ENCODE measurements at regions not wholly inside any gene's neighbourhood (a gene's known extent, or its start where the extent isn't known, plus 50 kb on each side); places are given as distances from the start of the nearest gene placed in this dataset.

- no peak for TF ChIP-seq CTCF (IDR thresholded peaks at IDR 0.05; ENCODE audit: extremely low read depth, missing control alignments)
- DNase-seq (ENCODE audit: low spot score), result no peak
Measured at GRCh38 chr3:86519819-86520218, 471.1 kb downstream of the VGLL3 start.

- DNase-seq (ENCODE audit: low spot score), result no peak
- TF ChIP-seq CTCF (IDR thresholded peaks at IDR 0.05; ENCODE audit: extremely low read depth, missing control alignments), result no peak
Measured at GRCh38 chr3:86481636-86482035, 509.3 kb downstream of the VGLL3 start.

GRCh38 chr3:86481031-86481430 is 509.9 kb downstream of the VGLL3 start:
- TF ChIP-seq CTCF (IDR thresholded peaks at IDR 0.05; ENCODE audit: extremely low read depth, missing control alignments), result no peak
- DNase-seq (ENCODE audit: low spot score), result no peak

GRCh38 chr3:86464180-86464579 is 526.8 kb downstream of the VGLL3 start:
- TF ChIP-seq CTCF (IDR thresholded peaks at IDR 0.05; ENCODE audit: extremely low read depth, missing control alignments), result no peak
- no peak for DNase-seq (ENCODE audit: low spot score)

- DNase-seq (ENCODE audit: low spot score), result no peak
- no peak for TF ChIP-seq CTCF (IDR thresholded peaks at IDR 0.05; ENCODE audit: extremely low read depth, missing control alignments)
Measured at GRCh38 chr3:86451749-86452148, 539.2 kb downstream of the VGLL3 start.

- no peak for TF ChIP-seq CTCF (IDR thresholded peaks at IDR 0.05; ENCODE audit: extremely low read depth, missing control alignments)
- no peak for DNase-seq (ENCODE audit: low spot score)
Measured at GRCh38 chr3:86438544-86438943, 552.4 kb downstream of the VGLL3 start.

GRCh38 chr3:86427343-86427742 is 563.6 kb downstream of the VGLL3 start:
- no peak for DNase-seq (ENCODE audit: low spot score)
- no peak for TF ChIP-seq CTCF (IDR thresholded peaks at IDR 0.05; ENCODE audit: extremely low read depth, missing control alignments)
